BLaER1 (cell line): ENCODE measurements at regions not wholly inside any gene's neighbourhood (a gene's known extent, or its start where the extent isn't known, plus 50 kb on each side); places are given as distances from the start of the nearest gene placed in this dataset.
"Not testable (repeated sequence)": the region's sequence is repeated elsewhere in the genome, so short reads cannot be mapped to it uniquely, and the experiment has no call there.

Source experiments
- H3K27ac ChIP-seq: shearing (Covaris generic); formaldehyde crosslinking; 2 replicates; pipeline ENCODE4 v1.8.1; 2022
- H3K27me3 ChIP-seq: shearing (Covaris generic); formaldehyde crosslinking; 2 replicates; pipeline ENCODE4 v1.8.1; 2022
- H3K36me3 ChIP-seq: shearing (Covaris generic); formaldehyde crosslinking; 2 replicates; pipeline ENCODE4 v1.8.1; 2022
- H3K4me1 ChIP-seq: shearing (Covaris generic); formaldehyde crosslinking; 2 replicates; pipeline ENCODE4 v1.8.1; 2022
- H3K4me2 ChIP-seq: shearing (Covaris generic); formaldehyde crosslinking; 2 replicates; pipeline ENCODE4 v1.8.1; 2022
- H3K4me3 ChIP-seq: shearing (Covaris generic); formaldehyde crosslinking; 2 replicates; pipeline ENCODE4 v1.8.1; 2022
- H3K9ac ChIP-seq: shearing (Covaris generic); formaldehyde crosslinking; 2 replicates; pipeline ENCODE4 v1.8.1; 2022
- H3K9me3 ChIP-seq: shearing (Covaris generic); formaldehyde crosslinking; 2 replicates; pipeline ENCODE4 v1.8.1; 2022
- H4K20me1 ChIP-seq: shearing (Covaris generic); formaldehyde crosslinking; 2 replicates; pipeline ENCODE4 v1.8.1; 2022
- Cebpa-rat ChIP-seq: shearing (Covaris generic); IDR thresholded peaks from 2 replicates; pipeline ENCODE4 v1.8.1; 2022

DNA sequence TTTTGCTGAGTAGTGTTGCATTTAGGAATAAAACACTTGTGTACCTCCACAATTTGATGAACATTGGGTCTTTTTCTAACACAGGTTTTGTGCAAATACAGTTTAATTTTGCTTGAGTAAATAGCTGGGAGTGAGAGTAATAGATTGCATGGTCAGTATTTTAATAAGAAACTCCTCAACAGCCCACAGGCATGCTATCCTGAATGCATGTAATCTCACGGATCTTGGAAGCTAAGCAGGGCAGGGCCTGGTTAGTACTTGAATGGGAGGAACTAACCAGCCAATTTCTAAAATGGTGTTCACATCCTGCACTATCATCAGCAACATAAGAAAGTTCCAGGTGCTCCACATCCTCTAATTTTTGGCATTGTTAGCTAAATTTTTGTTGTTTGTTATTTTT is 685.4 kb upstream of the MBL2 start:
- H3K9ac ChIP-seq = no peak overlapping the region
- H3K36me3 ChIP-seq = no peaks in the 10 kb centered on the region
- H4K20me1 ChIP-seq = no peaks in the 10 kb centered on the region
- no peaks in the 10 kb centered on the region for H3K4me1 ChIP-seq
- H3K27me3 ChIP-seq = no peaks in the 10 kb centered on the region
- TF ChIP-seq Cebpa-rat = no peak
- no peak overlapping the region for H3K27ac ChIP-seq
- no peak overlapping the region for H3K4me2 ChIP-seq
- no peak overlapping the region for H3K4me3 ChIP-seq
- H3K9me3 ChIP-seq = no peaks in the 10 kb centered on the region

DNA sequence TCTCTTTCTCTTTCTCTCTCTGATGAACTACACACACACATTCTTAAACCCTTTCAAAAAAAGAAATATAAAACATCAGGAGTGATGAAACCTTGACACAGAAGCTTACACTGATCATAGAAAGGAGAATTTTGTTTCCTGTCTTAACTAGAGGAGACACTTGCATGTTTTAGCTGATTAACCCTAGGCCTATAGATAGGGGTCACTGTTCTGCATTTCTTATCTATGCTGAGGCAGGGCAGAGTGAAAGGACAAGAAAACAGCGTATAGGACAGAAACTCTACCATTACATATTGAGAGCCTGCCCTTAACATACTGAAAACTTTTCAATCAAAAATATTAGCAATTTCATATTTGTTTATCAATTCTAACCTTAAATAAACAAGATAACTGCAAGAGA is 680.6 kb upstream of the MBL2 start:
- no peak overlapping the region for H3K9ac ChIP-seq
- no peaks in the 10 kb centered on the region for H3K9me3 ChIP-seq
- no peak overlapping the region for H3K4me2 ChIP-seq
- H3K27me3 ChIP-seq = no peaks in the 10 kb centered on the region
- no peaks in the 10 kb centered on the region for H3K36me3 ChIP-seq
- TF ChIP-seq Cebpa-rat = no peak
- H3K27ac ChIP-seq = no peak overlapping the region
- no peaks in the 10 kb centered on the region for H4K20me1 ChIP-seq
- H3K4me1 ChIP-seq = no peaks in the 10 kb centered on the region
- H3K4me3 ChIP-seq = no peak overlapping the region

DNA sequence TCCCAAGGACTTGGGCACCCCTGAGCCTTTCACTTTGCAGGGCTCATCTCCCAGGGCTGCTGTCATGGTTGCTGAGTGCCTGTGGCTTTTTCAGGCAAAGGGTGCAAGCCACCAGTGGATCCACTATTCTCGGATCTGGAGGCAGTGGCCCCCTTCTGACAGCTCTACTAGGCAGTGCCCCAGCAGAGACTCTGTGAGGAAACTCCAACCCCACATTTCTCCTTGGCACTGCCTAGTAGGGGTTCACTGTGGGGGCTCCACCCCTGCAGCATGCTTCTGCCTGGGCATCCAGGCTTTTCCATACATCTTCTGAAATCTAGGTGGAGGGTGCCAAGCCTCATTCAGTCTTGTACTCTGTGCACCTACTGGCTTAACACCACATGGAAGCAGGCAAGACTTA is 675.0 kb upstream of the MBL2 start:
- Histone ChIP-seq H3K4me3 (no peak overlapping the region), H3K4me2 (no peak overlapping the region), H3K27me3 (no peaks in the 10 kb centered on the region), H4K20me1 (no peaks in the 10 kb centered on the region), H3K4me1 (no peaks in the 10 kb centered on the region), H3K9ac (no peak overlapping the region), H3K27ac (no peak overlapping the region), H3K9me3 (peaks cover 10% of the 10 kb centered on the region), H3K36me3 (no peaks in the 10 kb centered on the region)
- no peak for TF ChIP-seq Cebpa-rat

DNA sequence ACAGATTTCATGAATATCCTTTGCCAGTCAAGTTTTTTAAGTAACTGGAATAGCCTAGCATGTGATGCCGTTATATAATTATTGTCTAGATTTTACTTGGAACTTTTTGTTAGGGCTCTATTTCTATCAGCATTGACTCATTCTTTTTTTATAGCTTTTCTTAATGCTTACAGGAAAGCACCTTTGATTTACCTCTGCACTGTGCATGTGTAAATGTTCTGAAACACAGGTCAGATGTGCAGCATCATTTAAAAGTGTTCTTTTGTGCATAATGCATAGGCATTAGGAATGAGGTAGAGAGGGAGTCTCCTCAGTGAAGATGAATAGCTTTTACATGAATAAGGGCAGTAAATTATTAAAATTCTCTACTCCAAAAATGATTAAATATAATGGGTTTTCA is 669.3 kb upstream of the MBL2 start:
- H3K4me1 ChIP-seq = no peaks in the 10 kb centered on the region
- no peak overlapping the region for H3K4me3 ChIP-seq
- no peaks in the 10 kb centered on the region for H3K36me3 ChIP-seq
- no peaks in the 10 kb centered on the region for H3K9me3 ChIP-seq
- no peak overlapping the region for H3K4me2 ChIP-seq
- no peak overlapping the region for H3K9ac ChIP-seq
- H3K27me3 ChIP-seq = no peaks in the 10 kb centered on the region
- no peaks in the 10 kb centered on the region for H4K20me1 ChIP-seq
- no peak for TF ChIP-seq Cebpa-rat
- no peak overlapping the region for H3K27ac ChIP-seq

DNA sequence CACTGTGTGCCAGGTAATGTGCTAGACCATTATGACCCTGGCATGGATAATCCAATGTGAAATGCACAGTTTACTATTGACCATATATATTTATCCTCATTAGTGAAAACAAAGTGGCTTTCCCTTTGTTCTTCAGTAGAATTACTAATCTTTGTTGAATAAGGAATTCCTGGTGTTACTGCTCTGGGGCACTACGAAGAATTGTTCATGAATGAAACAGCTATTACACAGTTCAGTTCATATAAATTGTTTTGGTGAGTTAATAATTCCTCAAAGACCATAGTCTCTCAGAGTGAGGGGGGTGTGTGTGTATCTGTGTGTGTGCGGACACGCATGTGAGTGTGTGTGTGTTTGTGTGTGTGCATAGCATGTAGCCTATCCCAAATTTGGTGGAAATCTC is 668.0 kb upstream of the MBL2 start:
- no peaks in the 10 kb centered on the region for H3K27me3 ChIP-seq
- no peak for TF ChIP-seq Cebpa-rat
- H3K36me3 ChIP-seq = no peaks in the 10 kb centered on the region
- H3K27ac ChIP-seq = no peak overlapping the region
- no peak overlapping the region for H3K4me2 ChIP-seq
- H3K4me1 ChIP-seq = no peaks in the 10 kb centered on the region
- no peak overlapping the region for H3K4me3 ChIP-seq
- H3K9me3 ChIP-seq = no peaks in the 10 kb centered on the region
- H4K20me1 ChIP-seq = no peaks in the 10 kb centered on the region
- no peak overlapping the region for H3K9ac ChIP-seq

DNA sequence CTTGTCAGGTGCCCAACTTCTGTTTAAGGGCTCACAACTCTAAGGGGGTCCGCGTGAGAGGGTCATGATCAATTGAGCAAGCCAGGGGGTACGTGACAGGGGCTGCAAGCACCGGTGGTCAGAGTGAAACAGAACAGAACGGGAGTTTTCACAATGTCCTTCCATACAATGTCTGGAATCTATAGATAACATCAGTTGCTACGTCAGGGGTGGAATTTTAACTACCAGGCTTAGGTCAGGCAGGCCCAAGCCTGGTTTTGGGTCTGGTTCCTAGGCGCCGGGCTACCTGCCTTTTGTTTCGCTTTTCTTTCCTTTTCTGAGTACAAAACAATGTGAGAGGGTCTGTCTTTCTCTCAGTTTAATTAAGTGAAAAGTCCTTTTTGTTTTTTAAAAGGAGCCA is 666.5 kb upstream of the MBL2 start:
- not testable (repeated sequence) for H3K9ac ChIP-seq, H4K20me1 ChIP-seq, H3K4me1 ChIP-seq, H3K4me3 ChIP-seq, H3K9me3 ChIP-seq, H3K27ac ChIP-seq, H3K4me2 ChIP-seq, H3K36me3 ChIP-seq, H3K27me3 ChIP-seq

DNA sequence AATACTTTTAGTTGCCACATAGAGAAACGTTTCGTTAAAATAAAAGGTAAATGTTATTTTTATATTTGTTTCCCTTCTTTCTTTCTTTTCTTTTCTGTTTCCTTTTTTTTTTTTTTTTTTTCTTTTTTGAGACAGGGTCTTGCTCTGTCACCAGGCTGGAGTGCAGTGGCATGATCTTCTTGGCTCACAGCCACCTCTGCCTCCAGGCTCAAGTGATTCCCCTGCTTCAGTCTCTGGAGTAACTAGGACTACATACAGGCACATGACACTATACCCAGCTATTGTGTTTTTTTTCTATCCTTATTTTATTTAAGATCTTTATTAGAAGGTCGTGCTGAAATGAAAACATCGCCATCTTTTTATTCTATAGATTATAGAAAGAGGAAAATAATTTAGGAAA is 661.8 kb upstream of the MBL2 start:
- no peaks in the 10 kb centered on the region for H3K9me3 ChIP-seq
- H3K36me3 ChIP-seq = no peaks in the 10 kb centered on the region
- H3K4me2 ChIP-seq = no peak overlapping the region
- H3K27ac ChIP-seq = no peak overlapping the region
- no peak overlapping the region for H3K4me3 ChIP-seq
- H4K20me1 ChIP-seq = no peaks in the 10 kb centered on the region
- H3K9ac ChIP-seq = no peak overlapping the region
- H3K27me3 ChIP-seq = no peaks in the 10 kb centered on the region
- no peak for TF ChIP-seq Cebpa-rat
- no peaks in the 10 kb centered on the region for H3K4me1 ChIP-seq

DNA sequence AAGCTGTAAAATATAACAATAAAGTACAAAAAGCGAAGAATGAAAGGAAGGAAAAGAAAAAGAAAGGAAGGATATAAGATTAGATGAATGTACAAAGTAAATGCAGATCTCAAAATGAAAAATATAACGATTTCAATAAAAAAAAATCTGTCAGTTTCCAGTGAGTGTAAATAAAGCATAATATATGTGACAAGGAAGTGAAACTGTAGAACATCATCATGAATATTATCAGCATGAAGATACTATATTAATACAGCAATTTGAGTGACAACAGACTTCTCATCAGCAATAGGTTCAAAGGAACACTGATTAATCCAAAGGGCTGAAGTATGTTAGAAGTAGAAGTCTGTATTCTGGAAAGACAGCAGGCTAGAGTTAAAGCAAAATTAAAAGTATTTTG is 659.5 kb upstream of the MBL2 start:
- Histone ChIP-seq H3K4me2 (no peak overlapping the region), H3K4me3 (no peak overlapping the region), H4K20me1 (no peaks in the 10 kb centered on the region), H3K27me3 (no peaks in the 10 kb centered on the region), H3K9ac (no peak overlapping the region), H3K4me1 (no peaks in the 10 kb centered on the region), H3K9me3 (no peaks in the 10 kb centered on the region), H3K27ac (no peak overlapping the region), H3K36me3 (no peaks in the 10 kb centered on the region)
- TF ChIP-seq Cebpa-rat = no peak

DNA sequence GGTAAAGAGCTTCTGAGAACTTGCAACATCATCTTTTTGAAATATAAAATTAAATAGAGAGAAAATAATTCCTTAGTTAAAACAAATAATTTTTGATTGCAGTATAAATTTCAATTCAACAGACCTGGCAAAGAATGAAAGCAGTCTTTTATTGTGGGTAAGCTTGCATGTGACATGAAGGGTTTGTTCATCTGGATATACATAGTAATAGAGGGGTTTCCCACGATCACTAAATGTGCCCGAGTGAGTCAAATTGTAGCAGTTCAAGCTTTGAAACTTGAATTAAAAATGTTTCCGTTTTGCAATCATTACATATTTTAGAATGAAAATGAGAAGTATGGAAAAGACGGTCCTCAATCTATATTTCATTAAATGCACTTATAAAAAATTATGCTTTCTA is 658.4 kb upstream of the MBL2 start:
- no peaks in the 10 kb centered on the region for H4K20me1 ChIP-seq
- H3K36me3 ChIP-seq = no peaks in the 10 kb centered on the region
- no peak overlapping the region for H3K9ac ChIP-seq
- no peak overlapping the region for H3K4me3 ChIP-seq
- no peak for TF ChIP-seq Cebpa-rat
- H3K9me3 ChIP-seq = no peaks in the 10 kb centered on the region
- no peak overlapping the region for H3K27ac ChIP-seq
- H3K27me3 ChIP-seq = no peaks in the 10 kb centered on the region
- H3K4me1 ChIP-seq = no peaks in the 10 kb centered on the region
- H3K4me2 ChIP-seq = no peak overlapping the region

DNA sequence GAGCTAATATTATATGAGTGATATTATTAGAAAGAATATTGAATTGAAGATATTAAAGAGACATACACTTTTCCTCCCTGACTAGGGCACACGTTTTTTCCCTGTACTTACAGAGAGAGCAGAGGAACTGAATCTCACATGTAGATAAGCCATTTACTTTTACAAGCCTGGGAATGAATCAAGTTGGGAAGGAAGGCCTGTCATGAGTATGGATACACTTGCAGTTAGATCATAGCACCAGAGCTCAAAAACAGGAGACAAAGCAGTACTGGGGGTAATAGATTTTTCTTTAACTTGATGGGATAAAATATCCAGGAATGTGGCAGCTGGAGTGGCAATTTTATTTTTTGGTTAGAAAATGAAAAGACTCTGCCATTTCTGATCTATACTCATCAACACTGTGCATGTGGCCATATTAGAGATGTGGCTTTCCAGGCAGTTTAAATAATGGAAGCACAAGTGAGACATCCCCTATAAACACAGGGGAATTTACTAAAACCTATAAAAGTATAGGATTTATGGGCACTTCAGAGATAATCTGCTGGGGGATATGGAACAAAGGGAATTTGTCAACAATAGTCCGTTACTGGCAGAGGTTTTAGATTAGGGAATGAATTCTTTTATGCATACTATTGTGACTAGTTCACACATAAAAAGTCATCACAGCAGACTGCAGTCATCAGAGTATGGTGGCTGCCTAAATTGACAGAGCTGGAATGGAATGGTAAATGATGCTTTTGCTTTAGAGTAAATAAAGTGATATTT is 657.7 kb upstream of the MBL2 start:
- Histone ChIP-seq H3K36me3 (no peaks in the 10 kb centered on the region), H3K4me3 (no peak overlapping the region), H4K20me1 (no peaks in the 10 kb centered on the region), H3K9ac (no peak overlapping the region), H3K4me2 (no peak overlapping the region), H3K9me3 (no peaks in the 10 kb centered on the region), H3K27me3 (no peaks in the 10 kb centered on the region), H3K27ac (no peak overlapping the region), H3K4me1 (no peaks in the 10 kb centered on the region)
- no peak for TF ChIP-seq Cebpa-rat
